Osteocyte (in vitro differentiated cells): ENCODE measurements at regions not wholly inside any gene's neighbourhood (a gene's known extent, or its start where the extent isn't known, plus 50 kb on each side); places are given as distances from the start of the nearest gene placed in this dataset.

ENCODE experiments used
- DNase-seq: peaks from one replicate; pipeline ENCODE4 v3.0.0; 2021; ENCODE audit warnings: mixed read lengths; ENCODE audit not compliant: unreplicated experiment; ENCODE audit errors: extremely low spot score
- H3K27ac Mint-ChIP-seq: one replicate; pipeline ENCODE4 v1.8.0; 2021; ENCODE audit warnings: mild to moderate bottlenecking, mixed read lengths; ENCODE audit not compliant: unreplicated experiment
- H3K27me3 Mint-ChIP-seq: one replicate; pipeline ENCODE4 v1.8.0; 2021; ENCODE audit warnings: mixed read lengths; ENCODE audit not compliant: unreplicated experiment
- H3K36me3 Mint-ChIP-seq: one replicate; pipeline ENCODE4 v1.8.0; 2021; ENCODE audit warnings: mixed read lengths; ENCODE audit not compliant: unreplicated experiment
- H3K4me1 Mint-ChIP-seq: one replicate; pipeline ENCODE4 v1.8.0; 2021; ENCODE audit warnings: mixed read lengths; ENCODE audit not compliant: unreplicated experiment
- H3K4me3 Mint-ChIP-seq: one replicate; pipeline ENCODE4 v1.8.0; 2021; ENCODE audit warnings: mild to moderate bottlenecking, moderate library complexity, mixed read lengths; ENCODE audit not compliant: unreplicated experiment
- H3K9me3 Mint-ChIP-seq: one replicate; pipeline ENCODE4 v1.8.0; 2021; ENCODE audit warnings: mixed read lengths; ENCODE audit not compliant: unreplicated experiment
- TF ChIP-seq, protein P1 (sequence below): fragments of 200-600 bp; sonication (generic); IDR thresholded peaks from 2 replicates; pipeline ENCODE4 v1.5.0; 2021; ENCODE audit warnings: antibody characterized with exemption, mild to moderate bottlenecking, moderate library complexity

DNA sequence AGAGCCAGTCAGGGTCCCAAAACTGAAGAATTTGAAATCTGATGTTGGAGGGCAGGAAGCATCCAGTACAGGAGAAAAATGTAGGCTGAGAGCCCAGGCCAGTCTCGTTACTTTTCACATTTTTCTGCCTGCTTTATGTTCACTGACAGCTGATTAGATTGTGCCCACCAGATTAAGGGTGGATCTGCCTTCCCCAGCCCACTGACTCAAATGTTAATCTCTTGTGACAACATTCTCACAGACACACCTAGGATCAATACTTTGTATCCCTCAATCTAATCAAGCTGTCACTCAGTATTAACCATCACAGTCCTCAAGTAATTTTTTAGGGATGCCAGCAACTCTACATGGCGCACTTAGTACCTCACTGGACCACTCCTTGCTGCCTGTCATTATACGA, 1345.3 kb downstream of the FAM181B start:
- no peaks in the 10 kb centered on the region for H3K36me3 Mint-ChIP-seq
- H3K9me3 Mint-ChIP-seq, result peaks cover 12% of the 10 kb centered on the region
- H3K27me3 Mint-ChIP-seq, result no peaks in the 10 kb centered on the region
- no peaks in the 10 kb centered on the region for H3K4me1 Mint-ChIP-seq
- DNase-seq, result no peak
- no peak overlapping the region for H3K27ac Mint-ChIP-seq
- TF ChIP-seq, protein P1, sequence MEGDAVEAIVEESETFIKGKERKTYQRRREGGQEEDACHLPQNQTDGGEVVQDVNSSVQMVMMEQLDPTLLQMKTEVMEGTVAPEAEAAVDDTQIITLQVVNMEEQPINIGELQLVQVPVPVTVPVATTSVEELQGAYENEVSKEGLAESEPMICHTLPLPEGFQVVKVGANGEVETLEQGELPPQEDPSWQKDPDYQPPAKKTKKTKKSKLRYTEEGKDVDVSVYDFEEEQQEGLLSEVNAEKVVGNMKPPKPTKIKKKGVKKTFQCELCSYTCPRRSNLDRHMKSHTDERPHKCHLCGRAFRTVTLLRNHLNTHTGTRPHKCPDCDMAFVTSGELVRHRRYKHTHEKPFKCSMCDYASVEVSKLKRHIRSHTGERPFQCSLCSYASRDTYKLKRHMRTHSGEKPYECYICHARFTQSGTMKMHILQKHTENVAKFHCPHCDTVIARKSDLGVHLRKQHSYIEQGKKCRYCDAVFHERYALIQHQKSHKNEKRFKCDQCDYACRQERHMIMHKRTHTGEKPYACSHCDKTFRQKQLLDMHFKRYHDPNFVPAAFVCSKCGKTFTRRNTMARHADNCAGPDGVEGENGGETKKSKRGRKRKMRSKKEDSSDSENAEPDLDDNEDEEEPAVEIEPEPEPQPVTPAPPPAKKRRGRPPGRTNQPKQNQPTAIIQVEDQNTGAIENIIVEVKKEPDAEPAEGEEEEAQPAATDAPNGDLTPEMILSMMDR, result no peak
- H3K4me3 Mint-ChIP-seq, result no peak overlapping the region

DNA sequence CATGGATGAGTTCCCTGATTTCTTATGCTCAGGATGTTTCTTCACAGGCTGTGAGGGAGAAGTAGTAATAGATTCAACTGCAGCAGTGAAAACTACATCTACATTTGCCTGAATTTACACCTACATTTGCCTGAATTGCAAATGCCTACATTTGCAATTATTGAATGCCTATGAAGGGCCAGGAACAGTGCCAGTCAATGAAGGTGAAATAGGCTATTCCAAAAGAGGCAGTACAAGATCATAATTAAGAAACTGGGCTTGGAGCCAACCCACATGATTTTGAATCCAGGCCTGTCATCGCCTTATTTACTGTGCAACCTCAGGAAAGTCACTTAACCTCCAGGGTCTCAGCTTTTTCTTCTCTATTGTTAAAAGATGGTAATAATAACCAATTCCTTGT, 1353.3 kb downstream of the FAM181B start:
- TF ChIP-seq, protein P1, result no peak
- H3K36me3 Mint-ChIP-seq, result no peaks in the 10 kb centered on the region
- no peak overlapping the region for H3K27ac Mint-ChIP-seq
- H3K4me3 Mint-ChIP-seq, result no peak overlapping the region
- H3K27me3 Mint-ChIP-seq, result no peaks in the 10 kb centered on the region
- no peak for DNase-seq
- H3K4me1 Mint-ChIP-seq, result no peaks in the 10 kb centered on the region
- peaks cover 12% of the 10 kb centered on the region for H3K9me3 Mint-ChIP-seq

DNA sequence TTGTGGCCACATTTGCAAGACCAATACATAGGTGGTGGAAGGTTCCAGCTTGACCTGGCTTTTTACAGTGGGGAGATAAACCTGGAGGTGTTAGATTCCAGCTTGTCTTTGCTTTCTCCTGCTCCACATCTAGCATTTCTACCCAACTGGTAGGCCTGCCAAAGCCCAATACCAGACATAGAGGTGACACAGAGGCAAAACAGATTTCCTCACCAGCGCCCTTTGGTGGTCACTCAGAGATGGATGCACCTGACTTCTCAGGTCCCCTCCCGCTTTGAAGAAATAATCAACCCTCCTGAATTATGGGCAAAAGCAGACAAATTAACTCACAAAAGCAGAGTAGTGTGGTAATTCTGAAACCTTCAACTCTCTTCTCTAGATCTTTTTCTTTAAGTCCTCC, 1356.2 kb downstream of the FAM181B start:
- no peak overlapping the region for H3K4me3 Mint-ChIP-seq
- peaks cover 8% of the 10 kb centered on the region for H3K9me3 Mint-ChIP-seq
- no peaks in the 10 kb centered on the region for H3K36me3 Mint-ChIP-seq
- no peak overlapping the region for H3K27ac Mint-ChIP-seq
- TF ChIP-seq, protein P1, result no peak
- H3K4me1 Mint-ChIP-seq, result no peaks in the 10 kb centered on the region
- H3K27me3 Mint-ChIP-seq, result no peaks in the 10 kb centered on the region
- DNase-seq, result no peak

DNA sequence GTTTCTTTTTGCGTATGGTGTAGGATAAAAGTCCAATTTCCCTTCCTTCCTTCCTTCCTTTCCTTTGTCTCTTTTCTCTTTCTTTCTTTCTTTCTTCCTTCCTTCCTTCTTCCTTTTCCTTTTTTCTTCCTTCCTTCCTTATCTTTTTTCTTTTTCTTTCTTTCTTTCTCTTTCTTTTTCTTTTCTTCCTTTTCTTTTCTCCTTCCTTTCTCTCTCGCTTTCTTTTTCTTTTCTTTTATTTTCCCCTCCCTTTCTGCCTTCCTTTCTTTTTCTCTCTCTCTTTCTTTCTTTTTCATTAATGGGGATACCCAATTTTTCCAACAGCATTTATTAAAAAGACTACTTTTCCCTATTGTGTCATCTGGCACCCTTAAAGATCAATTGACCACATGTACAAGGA, 1359.7 kb downstream of the FAM181B start:
- Mint-ChIP-seq H3K27me3 (no peaks in the 10 kb centered on the region), H3K27ac (no peak overlapping the region), H3K36me3 (no peaks in the 10 kb centered on the region), H3K4me3 (no peak overlapping the region), H3K9me3 (peaks cover 8% of the 10 kb centered on the region), H3K4me1 (no peaks in the 10 kb centered on the region)
- DNase-seq, result no peak
- TF ChIP-seq, protein P1, result no peak

DNA sequence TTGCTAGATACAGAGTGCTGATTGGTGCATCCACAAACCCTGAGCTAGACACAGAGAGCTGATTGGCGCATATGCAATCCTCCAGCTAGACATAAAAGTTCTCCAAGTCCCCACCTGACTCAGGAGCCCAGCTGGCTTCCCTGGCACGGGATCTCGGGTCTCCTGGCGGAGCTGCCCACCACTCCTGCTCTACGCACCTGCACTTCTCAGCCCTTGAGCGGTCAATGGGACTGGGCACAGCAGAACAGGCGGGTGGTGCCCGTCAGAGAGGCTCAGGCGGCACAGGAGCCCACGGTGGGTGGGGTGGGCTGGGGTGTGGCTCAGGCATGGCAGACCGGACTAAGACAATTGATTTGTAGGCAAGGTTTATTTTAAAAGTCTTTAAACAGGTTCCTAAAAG, 1365.5 kb downstream of the FAM181B start:
- DNase-seq, result no peak
- TF ChIP-seq, protein P1, result no peak
- Mint-ChIP-seq H3K4me3 (no peak overlapping the region), H3K27ac (no peak overlapping the region), H3K9me3 (peaks cover 8% of the 10 kb centered on the region), H3K27me3 (no peaks in the 10 kb centered on the region), H3K4me1 (no peaks in the 10 kb centered on the region), H3K36me3 (no peaks in the 10 kb centered on the region)
